ENCODE measurements at regions not wholly inside any gene's neighbourhood (a gene's known extent, or its start where the extent isn't known, plus 50 kb on each side); places are given as distances from the start of the nearest gene placed in this dataset.

DNA sequence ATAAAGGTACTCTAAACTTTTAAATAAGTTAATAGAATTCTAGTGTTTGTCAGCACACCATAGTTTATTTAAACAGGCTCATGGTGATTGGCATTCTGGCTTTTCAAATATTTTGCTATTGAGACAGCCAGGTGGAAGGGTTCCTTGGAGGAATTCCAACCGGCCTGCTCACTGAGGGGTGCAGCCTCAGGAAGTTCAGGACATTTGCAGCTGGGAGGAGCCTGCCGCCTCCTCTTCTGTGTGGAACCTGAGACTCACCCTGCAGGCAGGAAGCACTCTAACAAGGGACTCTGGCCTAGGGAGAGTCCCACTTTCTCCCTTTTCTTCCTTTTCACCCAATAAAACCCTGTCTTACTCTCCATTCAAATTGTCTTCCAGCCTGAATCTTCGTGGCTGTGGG, 1328.0 kb downstream of the FSTL5 start:
- TF ChIP-seq, protein P1, sequence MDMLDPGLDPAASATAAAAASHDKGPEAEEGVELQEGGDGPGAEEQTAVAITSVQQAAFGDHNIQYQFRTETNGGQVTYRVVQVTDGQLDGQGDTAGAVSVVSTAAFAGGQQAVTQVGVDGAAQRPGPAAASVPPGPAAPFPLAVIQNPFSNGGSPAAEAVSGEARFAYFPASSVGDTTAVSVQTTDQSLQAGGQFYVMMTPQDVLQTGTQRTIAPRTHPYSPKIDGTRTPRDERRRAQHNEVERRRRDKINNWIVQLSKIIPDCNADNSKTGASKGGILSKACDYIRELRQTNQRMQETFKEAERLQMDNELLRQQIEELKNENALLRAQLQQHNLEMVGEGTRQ (IDR thresholded peaks at IDR 0.05; ENCODE audit: low read length): no peak
- TF ChIP-seq CEBPB (IDR thresholded peaks at IDR 0.05; ENCODE audit: low read depth, low read length): no peak
- no peak for TF ChIP-seq POLR2AphosphoS5 (IDR thresholded peaks at IDR 0.05; ENCODE audit: low read depth, low read length)
- TF ChIP-seq, protein P2, sequence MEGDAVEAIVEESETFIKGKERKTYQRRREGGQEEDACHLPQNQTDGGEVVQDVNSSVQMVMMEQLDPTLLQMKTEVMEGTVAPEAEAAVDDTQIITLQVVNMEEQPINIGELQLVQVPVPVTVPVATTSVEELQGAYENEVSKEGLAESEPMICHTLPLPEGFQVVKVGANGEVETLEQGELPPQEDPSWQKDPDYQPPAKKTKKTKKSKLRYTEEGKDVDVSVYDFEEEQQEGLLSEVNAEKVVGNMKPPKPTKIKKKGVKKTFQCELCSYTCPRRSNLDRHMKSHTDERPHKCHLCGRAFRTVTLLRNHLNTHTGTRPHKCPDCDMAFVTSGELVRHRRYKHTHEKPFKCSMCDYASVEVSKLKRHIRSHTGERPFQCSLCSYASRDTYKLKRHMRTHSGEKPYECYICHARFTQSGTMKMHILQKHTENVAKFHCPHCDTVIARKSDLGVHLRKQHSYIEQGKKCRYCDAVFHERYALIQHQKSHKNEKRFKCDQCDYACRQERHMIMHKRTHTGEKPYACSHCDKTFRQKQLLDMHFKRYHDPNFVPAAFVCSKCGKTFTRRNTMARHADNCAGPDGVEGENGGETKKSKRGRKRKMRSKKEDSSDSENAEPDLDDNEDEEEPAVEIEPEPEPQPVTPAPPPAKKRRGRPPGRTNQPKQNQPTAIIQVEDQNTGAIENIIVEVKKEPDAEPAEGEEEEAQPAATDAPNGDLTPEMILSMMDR (IDR thresholded peaks at IDR 0.05; ENCODE audit: control extremely low read depth in 1 of 3, insufficient read depth in 1 of 3, low read depth in 1 of 3, low read length in 3 of 3): peak in 1 of 3 experiments; percentile 14; a peak in 1 of 4 replicates

Data from H1 (cell line).